CD4-positive, alpha-beta T cell (primary cell): ENCODE measurements at regions not wholly inside any gene's neighbourhood (a gene's known extent, or its start where the extent isn't known, plus 50 kb on each side); places are given as distances from the start of the nearest gene placed in this dataset.

Experiments
- ATAC-seq: fragments of 200-7000 bp; cut with Tn5 transposase; one replicate; pipeline ENCODE4 v1.10.0; 2022; ENCODE audit warnings: mild to moderate bottlenecking; ENCODE audit not compliant: poor library complexity
- CTCF ChIA-PET: fragments of 350-600 bp; sonication (Branson Sonifier 250); formaldehyde crosslinking; loops from one replicate; lab custom pipeline; 2021; ENCODE audit warnings: antibody characterized with exemption, inconsistent platforms; lab: Charles Lee
- POLR2A ChIA-PET: fragments of 350-600 bp; sonication (Branson Sonifier 250); formaldehyde crosslinking; loops from one replicate; lab custom pipeline; 2021; ENCODE audit warnings: antibody characterized with exemption, inconsistent platforms; lab: Charles Lee
- DNase-seq, 14 experiments: peaks; one replicate each; pipeline ENCODE4 v3.0.0-alpha.2; 2013 to 2020; ENCODE audit warnings: mixed read lengths in 2 of 14
- H3K27ac ChIP-seq, 2 donors: one replicate each; pipeline versions ENCODE4 v1.5.1 to v1.7.0; 2013; ENCODE audit warnings: low read length in 2 of 2, low read depth in 1 of 2, mild to moderate bottlenecking in 1 of 2
- H3K27me3 ChIP-seq, 2 experiments: 1 replicate in 1 of 2; 2 replicates in 1 of 2; pipeline versions ENCODE4 v1.6.1 to v1.7.0; 2013; ENCODE audit warnings: low read length in 2 of 2, control low read depth in 1 of 2, mild to moderate bottlenecking in 1 of 2, moderate library complexity in 1 of 2; ENCODE audit not compliant: insufficient read depth in 2 of 2, control insufficient read depth in 1 of 2
- H3K36me3 ChIP-seq: one replicate; pipeline ENCODE4 v1.6.1; 2013; ENCODE audit warnings: low read length, control low read depth; ENCODE audit not compliant: insufficient read depth
- H3K4me1 ChIP-seq: one replicate; pipeline ENCODE4 v1.6.1; 2013; ENCODE audit warnings: low read length, control low read depth; ENCODE audit not compliant: insufficient read depth
- H3K4me3 ChIP-seq: one replicate; pipeline ENCODE4 v1.5.1; 2013; ENCODE audit warnings: mild to moderate bottlenecking, low read length, moderate library complexity
- H3K9me3 ChIP-seq, 2 experiments: 1 replicate in 1 of 2; 2 replicates in 1 of 2; pipeline versions ENCODE4 v1.6.1 to v1.7.0; 2013; ENCODE audit warnings: low read length in 2 of 2, mild to moderate bottlenecking in 2 of 2, control low read depth in 1 of 2, moderate library complexity in 1 of 2; ENCODE audit not compliant: control insufficient read depth in 1 of 2, insufficient read depth in 1 of 2
- H3K27ac Mint-ChIP-seq: one replicate; pipeline ENCODE4 v1.8.0; 2020; ENCODE audit warnings: mixed read lengths
- H3K27me3 Mint-ChIP-seq: one replicate; pipeline ENCODE4 v1.8.0; 2021; ENCODE audit warnings: mixed read lengths
- H3K36me3 Mint-ChIP-seq: one replicate; pipeline ENCODE4 v1.8.0; 2021; ENCODE audit warnings: low read depth, mixed read lengths
- H3K4me1 Mint-ChIP-seq: one replicate; pipeline ENCODE4 v1.8.0; 2021; ENCODE audit warnings: low read depth, mixed read lengths
- H3K4me3 Mint-ChIP-seq: one replicate; pipeline ENCODE4 v1.8.0; 2020; ENCODE audit warnings: mild to moderate bottlenecking, mixed read lengths
- H3K9me3 Mint-ChIP-seq: one replicate; pipeline ENCODE4 v1.8.0; 2020; ENCODE audit warnings: mixed read lengths
- CTCF ChIP-seq: fragments of 200-600 bp; IDR thresholded peaks from one replicate; pipeline ENCODE4 v1.8.0; 2022; ENCODE audit warnings: antibody characterized with exemption, mild to moderate bottlenecking
- intact Hi-C, 2 experiments: fragments of 100-400 bp; cut with DNase I in 1 of 2; cut with micrococcal nuclease in 1 of 2; formaldehyde crosslinking; loops; one replicate each; pipeline versions ENCODE4 v1.15.1 to v1.9.0; 2023 to 2025; cut with DNase I, micrococcal nuclease

- POLR2A ChIA-PET, result no interaction called here
- no peaks in the 10 kb centered on the region for H3K4me1 ChIP-seq
- H3K9me3 ChIP-seq, result peaks cover 0 to 5% of the 10 kb centered on the region in 2 experiments
- CTCF ChIA-PET, result no interaction called here
- Mint-ChIP-seq H3K4me1 (no peaks in the 10 kb centered on the region), H3K27ac (no peak overlapping the region), H3K27me3 (no peaks in the 10 kb centered on the region), H3K9me3 (peaks cover 8% of the 10 kb centered on the region), H3K36me3 (no peaks in the 10 kb centered on the region), H3K4me3 (no peak overlapping the region)
- no peaks in the 10 kb centered on the region for H3K27me3 ChIP-seq
- ATAC-seq (no peak), DNase-seq (no peak)
- no peak for TF ChIP-seq CTCF
- H3K4me3 ChIP-seq, result no peak overlapping the region
- intact Hi-C loops, result no loop called here
- H3K36me3 ChIP-seq, result no peaks in the 10 kb centered on the region
- H3K27ac ChIP-seq, result no peak overlapping the region
Measured at GRCh38 chr4:45640281-45640680, 483.6 kb downstream of the GABRG1 start.

DNA sequence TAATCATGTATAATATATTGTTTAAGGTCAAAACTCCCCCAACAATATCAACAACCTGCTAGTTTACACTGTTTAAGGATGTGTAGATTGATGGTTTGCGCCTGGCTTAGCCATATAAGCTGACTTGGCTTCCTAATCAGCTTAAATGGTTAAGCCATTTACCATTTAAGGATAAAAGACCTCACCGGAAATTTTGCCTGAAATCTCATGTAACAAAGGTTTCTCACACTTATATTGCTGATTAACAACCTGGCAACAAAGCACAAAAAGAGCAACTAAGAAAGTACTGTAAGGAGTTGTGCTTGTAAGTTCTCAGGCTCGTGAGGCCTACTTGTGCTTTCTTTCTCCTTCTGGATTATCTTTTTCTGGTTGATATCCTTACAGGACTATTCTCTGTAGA lies 485.2 kb downstream of the GABRG1 start:
- no peaks in the 10 kb centered on the region for H3K4me1 ChIP-seq
- H3K9me3 ChIP-seq, result peaks cover 0 to 5% of the 10 kb centered on the region in 2 experiments
- peaks cover 8% of the 10 kb centered on the region for H3K9me3 Mint-ChIP-seq
- H3K4me3 ChIP-seq, result no peak overlapping the region
- CTCF ChIA-PET, result no interaction called here
- ATAC-seq (no peak), DNase-seq (no peak)
- intact Hi-C loops, result no loop called here
- H3K27me3 ChIP-seq, result no peaks in the 10 kb centered on the region
- no peak overlapping the region for H3K27ac ChIP-seq
- H3K36me3 Mint-ChIP-seq, result no peaks in the 10 kb centered on the region
- TF ChIP-seq CTCF, result no peak
- H3K27ac Mint-ChIP-seq, result no peak overlapping the region
- POLR2A ChIA-PET, result no interaction called here
- no peak overlapping the region for H3K4me3 Mint-ChIP-seq
- no peaks in the 10 kb centered on the region for H3K27me3 Mint-ChIP-seq
- H3K36me3 ChIP-seq, result no peaks in the 10 kb centered on the region
- no peaks in the 10 kb centered on the region for H3K4me1 Mint-ChIP-seq

- ChIA-PET CTCF (no interaction called here), POLR2A (no interaction called here)
- H3K9me3 ChIP-seq, result peaks cover 0 to 5% of the 10 kb centered on the region in 2 experiments
- no peaks in the 10 kb centered on the region for H3K4me1 ChIP-seq
- Mint-ChIP-seq H3K4me3 (no peak overlapping the region), H3K4me1 (no peaks in the 10 kb centered on the region), H3K27me3 (no peaks in the 10 kb centered on the region), H3K36me3 (no peaks in the 10 kb centered on the region), H3K9me3 (peaks cover 5% of the 10 kb centered on the region), H3K27ac (no peak overlapping the region)
- DNase-seq, result no peak
- no peak for TF ChIP-seq CTCF
- intact Hi-C loops, result no loop called here
- ATAC-seq, result no peak
- no peak overlapping the region for H3K4me3 ChIP-seq
- H3K27me3 ChIP-seq, result no peaks in the 10 kb centered on the region
- no peaks in the 10 kb centered on the region for H3K36me3 ChIP-seq
- H3K27ac ChIP-seq, result no peak overlapping the region
Measured at GRCh38 chr4:45636175-45636574, 487.7 kb downstream of the GABRG1 start.
